ENCODE measurements at regions not wholly inside any gene's neighbourhood (a gene's known extent, or its start where the extent isn't known, plus 50 kb on each side); places are given as distances from the start of the nearest gene placed in this dataset.

DNA sequence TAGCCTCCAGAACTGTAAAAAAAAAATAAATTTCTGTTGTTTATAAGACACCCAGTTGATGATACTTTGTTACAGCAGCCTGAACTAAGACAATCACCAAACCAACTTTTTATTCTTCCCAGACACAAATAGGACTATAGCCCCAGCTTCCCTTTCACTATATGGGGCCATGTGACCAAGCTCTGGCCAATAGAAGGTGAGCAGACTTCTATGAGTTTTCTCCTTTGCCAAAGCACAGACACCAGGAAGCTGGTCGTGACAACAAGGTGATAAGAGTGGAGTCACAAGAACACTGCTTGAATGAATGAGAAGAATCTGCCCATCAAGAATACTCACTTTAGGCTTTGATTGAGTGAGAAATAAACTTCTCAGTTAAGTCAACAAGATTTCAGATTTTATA, 217.7 kb downstream of the DEPDC1B start:
- TF ChIP-seq, protein P1, sequence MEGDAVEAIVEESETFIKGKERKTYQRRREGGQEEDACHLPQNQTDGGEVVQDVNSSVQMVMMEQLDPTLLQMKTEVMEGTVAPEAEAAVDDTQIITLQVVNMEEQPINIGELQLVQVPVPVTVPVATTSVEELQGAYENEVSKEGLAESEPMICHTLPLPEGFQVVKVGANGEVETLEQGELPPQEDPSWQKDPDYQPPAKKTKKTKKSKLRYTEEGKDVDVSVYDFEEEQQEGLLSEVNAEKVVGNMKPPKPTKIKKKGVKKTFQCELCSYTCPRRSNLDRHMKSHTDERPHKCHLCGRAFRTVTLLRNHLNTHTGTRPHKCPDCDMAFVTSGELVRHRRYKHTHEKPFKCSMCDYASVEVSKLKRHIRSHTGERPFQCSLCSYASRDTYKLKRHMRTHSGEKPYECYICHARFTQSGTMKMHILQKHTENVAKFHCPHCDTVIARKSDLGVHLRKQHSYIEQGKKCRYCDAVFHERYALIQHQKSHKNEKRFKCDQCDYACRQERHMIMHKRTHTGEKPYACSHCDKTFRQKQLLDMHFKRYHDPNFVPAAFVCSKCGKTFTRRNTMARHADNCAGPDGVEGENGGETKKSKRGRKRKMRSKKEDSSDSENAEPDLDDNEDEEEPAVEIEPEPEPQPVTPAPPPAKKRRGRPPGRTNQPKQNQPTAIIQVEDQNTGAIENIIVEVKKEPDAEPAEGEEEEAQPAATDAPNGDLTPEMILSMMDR (tag by site-specific recombination; IDR thresholded peaks at IDR 0.05), result no peak
- no peak for TF ChIP-seq ZFP41 (tag by site-specific recombination; IDR thresholded peaks at IDR 0.05; ENCODE audit: borderline replicate concordance)
- TF ChIP-seq ZBTB17 (tag by site-specific recombination; IDR thresholded peaks at IDR 0.05), result no peak
- TF ChIP-seq FEZF1 (tag by site-specific recombination; IDR thresholded peaks at IDR 0.05), result no peak
- TF ChIP-seq, protein P2, sequence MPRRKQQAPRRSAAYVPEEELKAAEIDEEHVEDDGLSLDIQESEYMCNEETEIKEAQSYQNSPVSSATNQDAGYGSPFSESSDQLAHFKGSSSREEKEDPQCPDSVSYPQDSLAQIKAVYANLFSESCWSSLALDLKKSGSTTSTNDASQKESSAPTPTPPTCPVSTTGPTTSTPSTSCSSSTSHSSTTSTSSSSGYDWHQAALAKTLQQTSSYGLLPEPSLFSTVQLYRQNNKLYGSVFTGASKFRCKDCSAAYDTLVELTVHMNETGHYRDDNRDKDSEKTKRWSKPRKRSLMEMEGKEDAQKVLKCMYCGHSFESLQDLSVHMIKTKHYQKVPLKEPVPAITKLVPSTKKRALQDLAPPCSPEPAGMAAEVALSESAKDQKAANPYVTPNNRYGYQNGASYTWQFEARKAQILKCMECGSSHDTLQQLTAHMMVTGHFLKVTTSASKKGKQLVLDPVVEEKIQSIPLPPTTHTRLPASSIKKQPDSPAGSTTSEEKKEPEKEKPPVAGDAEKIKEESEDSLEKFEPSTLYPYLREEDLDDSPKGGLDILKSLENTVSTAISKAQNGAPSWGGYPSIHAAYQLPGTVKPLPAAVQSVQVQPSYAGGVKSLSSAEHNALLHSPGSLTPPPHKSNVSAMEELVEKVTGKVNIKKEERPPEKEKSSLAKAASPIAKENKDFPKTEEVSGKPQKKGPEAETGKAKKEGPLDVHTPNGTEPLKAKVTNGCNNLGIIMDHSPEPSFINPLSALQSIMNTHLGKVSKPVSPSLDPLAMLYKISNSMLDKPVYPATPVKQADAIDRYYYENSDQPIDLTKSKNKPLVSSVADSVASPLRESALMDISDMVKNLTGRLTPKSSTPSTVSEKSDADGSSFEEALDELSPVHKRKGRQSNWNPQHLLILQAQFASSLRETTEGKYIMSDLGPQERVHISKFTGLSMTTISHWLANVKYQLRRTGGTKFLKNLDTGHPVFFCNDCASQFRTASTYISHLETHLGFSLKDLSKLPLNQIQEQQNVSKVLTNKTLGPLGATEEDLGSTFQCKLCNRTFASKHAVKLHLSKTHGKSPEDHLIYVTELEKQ (tag by site-specific recombination; IDR thresholded peaks at IDR 0.05; ENCODE audit: borderline replicate concordance), result no peak
- TF ChIP-seq ZNF776 (tag by site-specific recombination; IDR thresholded peaks at IDR 0.05; ENCODE audit: borderline replicate concordance), result no peak
